OCI-LY7 (cell line): ENCODE measurements at regions not wholly inside any gene's neighbourhood (a gene's known extent, or its start where the extent isn't known, plus 50 kb on each side); places are given as distances from the start of the nearest gene placed in this dataset.

Experiments used
- BruUV-seq: library from RNA; stranded (reverse); fragments of 400-500 nt; replicated peaks from 2 replicates; lab custom pipeline; 2021; lab: Mats Ljungman, UMichigan
- CTCF ChIA-PET: fragments of 300-600 bp; sonication (Branson Sonifier 250); formaldehyde crosslinking; loops from one replicate; lab custom pipeline; 2022; ENCODE audit warnings: antibody characterized with exemption; ENCODE audit not compliant: unreplicated experiment; lab: Charles Lee
- POLR2A ChIA-PET: fragments of 300-600 bp; sonication (Branson Sonifier 250); formaldehyde crosslinking; loops from one replicate; lab custom pipeline; 2022; ENCODE audit warnings: antibody characterized with exemption; lab: Charles Lee
- DNase-seq: peaks from one replicate; pipeline ENCODE4 v3.0.0-alpha.2; 2015; ENCODE audit warnings: low spot score
- H2AFZ ChIP-seq: fragments of 200-600 bp; sonication (generic), shearing (Covaris generic); 2 replicates; pipeline ENCODE4 v1.6.1; 2014; ENCODE audit warnings: mild to moderate bottlenecking, antibody characterized with exemption, low read length, moderate library complexity
- H3K27ac ChIP-seq: fragments of 200-600 bp; sonication (generic); 2 replicates; pipeline ENCODE4 v1.5.1; 2014; ENCODE audit warnings: mixed run types, low read depth, mild to moderate bottlenecking, moderate library complexity, low read length, inconsistent platforms; ENCODE audit not compliant: poor library complexity, severe bottlenecking
- H3K36me3 ChIP-seq: fragments of 200-600 bp; sonication (generic); 2 replicates; pipeline ENCODE4 v1.6.1; 2014; ENCODE audit warnings: mild to moderate bottlenecking, antibody characterized with exemption, low read length, moderate library complexity, mixed read lengths; ENCODE audit not compliant: insufficient read depth
- H3K4me1 ChIP-seq: fragments of 200-600 bp; sonication (generic); 2 replicates; pipeline ENCODE4 v1.5.1; 2014; ENCODE audit warnings: mild to moderate bottlenecking, low read length; ENCODE audit not compliant: insufficient read depth, poor library complexity, severe bottlenecking
- H3K4me2 ChIP-seq: fragments of 200-600 bp; sonication (generic); 2 replicates; pipeline ENCODE4 v1.6.1; 2014; ENCODE audit warnings: mild to moderate bottlenecking, low read length
- H3K4me3 ChIP-seq: fragments of 200-600 bp; sonication (generic); 2 replicates; pipeline ENCODE4 v1.5.1; 2014; ENCODE audit warnings: mild to moderate bottlenecking, low read depth, low read length; ENCODE audit not compliant: poor library complexity, severe bottlenecking
- H3K79me2 ChIP-seq: fragments of 200-600 bp; sonication (generic); 2 replicates; pipeline ENCODE4 v1.6.1; 2016; ENCODE audit warnings: low read depth, mild to moderate bottlenecking, low read length, moderate library complexity, mixed read lengths; ENCODE audit not compliant: insufficient read depth
- H3K9me2 ChIP-seq: fragments of 200-600 bp; sonication (generic); 2 replicates; pipeline ENCODE4 v1.6.1; 2016; ENCODE audit warnings: mild to moderate bottlenecking, low read length, mixed read lengths; ENCODE audit not compliant: insufficient read depth
- H3K9me3 ChIP-seq: fragments of 200-600 bp; sonication (generic); 2 replicates; pipeline ENCODE4 v1.6.1; 2014; ENCODE audit warnings: mild to moderate bottlenecking, mixed run types, low read length, mixed read lengths
- H4K20me1 ChIP-seq: fragments of 200-600 bp; sonication (generic); 2 replicates; pipeline ENCODE4 v1.6.1; 2014; ENCODE audit warnings: mild to moderate bottlenecking, antibody characterized with exemption, low read length, moderate library complexity, mixed read lengths; ENCODE audit not compliant: insufficient read depth
- EZH2phosphoT487 ChIP-seq: fragments of 200-600 bp; sonication (generic); IDR thresholded peaks from 2 replicates; pipeline ENCODE4 v1.6.1; 2018; ENCODE audit warnings: low read depth, borderline replicate concordance, mild to moderate bottlenecking, mixed run types, antibody characterized with exemption, low read length, moderate library complexity, mixed read lengths
- intact Hi-C: fragments of 100-400 bp; cut with micrococcal nuclease; formaldehyde crosslinking; loops from one replicate; pipeline ENCODE4 v1.10.0; 2022; ENCODE audit not compliant: unreplicated experiment
- TF ChIP-seq, protein P1 (sequence below): fragments of 200-600 bp; sonication (generic); conservative IDR thresholded peaks from 2 replicates; pipeline ENCODE4 v1.5.1; 2014; ENCODE audit warnings: mild to moderate bottlenecking, antibody characterized with exemption, low read length, moderate library complexity, mixed read lengths

DNA sequence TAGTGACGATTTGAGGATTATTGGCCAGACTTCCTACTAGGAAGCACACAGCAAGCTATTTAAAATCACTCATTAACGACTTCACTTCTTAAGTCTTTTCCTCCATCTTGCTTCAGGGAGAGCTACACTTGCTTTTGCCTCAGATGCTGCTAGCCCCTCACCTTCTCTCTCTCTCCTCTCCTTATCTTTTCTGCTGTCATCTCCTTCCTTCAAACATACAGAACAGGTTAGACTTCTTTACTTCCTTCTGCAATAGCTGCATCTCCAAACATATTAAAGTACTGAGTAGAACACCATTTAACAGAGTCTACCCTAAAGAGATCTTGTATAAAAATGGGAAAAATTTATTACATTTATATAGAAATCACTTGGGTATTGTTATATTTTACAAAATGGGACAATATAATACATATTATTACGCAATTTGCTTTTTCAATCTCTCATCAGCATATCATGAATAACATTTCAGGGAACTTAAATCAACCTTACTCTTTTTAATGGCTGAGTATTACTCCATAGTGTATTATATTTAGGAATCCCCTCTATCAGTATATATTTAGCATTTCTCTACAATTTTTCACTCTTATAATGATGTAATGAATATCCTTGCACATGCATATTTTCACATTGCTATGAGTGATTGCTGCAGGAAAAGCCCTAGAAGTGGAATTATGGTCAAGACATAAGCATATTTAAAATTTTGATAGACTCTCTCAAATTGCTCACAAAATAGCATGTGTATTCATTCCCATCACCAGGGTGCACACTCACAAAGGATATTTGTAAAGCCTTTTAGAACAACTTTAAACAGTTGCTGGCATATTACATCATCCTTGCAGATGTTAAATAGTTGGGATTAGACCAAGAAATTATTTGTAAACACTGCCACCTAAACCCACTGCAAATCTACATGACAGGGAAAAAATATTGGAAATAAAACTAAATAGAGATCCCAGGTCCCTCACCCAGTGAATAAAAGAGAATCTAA is 164.5 kb upstream of the NFIB start:
- Histone ChIP-seq H3K9me2 (no peaks in the 10 kb centered on the region), H3K79me2 (no peaks in the 10 kb centered on the region), H3K4me1 (no peaks in the 10 kb centered on the region), H4K20me1 (no peaks in the 10 kb centered on the region), H3K36me3 (no peaks in the 10 kb centered on the region), H3K9me3 (no peaks in the 10 kb centered on the region), H3K4me3 (no peak overlapping the region), H2AFZ (no peak overlapping the region), H3K27ac (no peak overlapping the region), H3K4me2 (no peak overlapping the region)
- BruUV-seq, result no TSS peak
- TF ChIP-seq, protein P1, sequence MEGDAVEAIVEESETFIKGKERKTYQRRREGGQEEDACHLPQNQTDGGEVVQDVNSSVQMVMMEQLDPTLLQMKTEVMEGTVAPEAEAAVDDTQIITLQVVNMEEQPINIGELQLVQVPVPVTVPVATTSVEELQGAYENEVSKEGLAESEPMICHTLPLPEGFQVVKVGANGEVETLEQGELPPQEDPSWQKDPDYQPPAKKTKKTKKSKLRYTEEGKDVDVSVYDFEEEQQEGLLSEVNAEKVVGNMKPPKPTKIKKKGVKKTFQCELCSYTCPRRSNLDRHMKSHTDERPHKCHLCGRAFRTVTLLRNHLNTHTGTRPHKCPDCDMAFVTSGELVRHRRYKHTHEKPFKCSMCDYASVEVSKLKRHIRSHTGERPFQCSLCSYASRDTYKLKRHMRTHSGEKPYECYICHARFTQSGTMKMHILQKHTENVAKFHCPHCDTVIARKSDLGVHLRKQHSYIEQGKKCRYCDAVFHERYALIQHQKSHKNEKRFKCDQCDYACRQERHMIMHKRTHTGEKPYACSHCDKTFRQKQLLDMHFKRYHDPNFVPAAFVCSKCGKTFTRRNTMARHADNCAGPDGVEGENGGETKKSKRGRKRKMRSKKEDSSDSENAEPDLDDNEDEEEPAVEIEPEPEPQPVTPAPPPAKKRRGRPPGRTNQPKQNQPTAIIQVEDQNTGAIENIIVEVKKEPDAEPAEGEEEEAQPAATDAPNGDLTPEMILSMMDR, result no peak
- TF ChIP-seq EZH2phosphoT487, result no peak
- intact Hi-C loops, result no loop called here
- no peak for DNase-seq
- ChIA-PET CTCF (no interaction called here), POLR2A (no interaction called here)

DNA sequence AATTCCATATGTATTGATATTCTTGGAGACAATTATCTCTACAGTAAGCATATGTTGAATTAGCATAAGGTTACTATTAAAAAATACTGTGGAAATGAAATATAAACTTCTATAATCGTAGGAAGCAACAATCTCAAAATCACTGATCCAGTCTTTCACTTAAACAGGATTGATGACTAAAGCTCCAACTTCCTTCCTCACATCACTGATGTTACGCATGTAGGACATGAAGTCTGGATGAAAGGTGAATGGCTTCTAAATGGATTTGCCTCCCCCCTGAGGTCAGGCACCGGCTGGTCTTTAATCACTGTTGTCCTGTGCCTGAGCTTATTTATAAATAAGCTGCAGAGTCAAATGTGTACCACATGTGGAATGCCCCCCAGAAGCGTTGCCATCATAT is 157.1 kb upstream of the NFIB start:
- no TSS peak for BruUV-seq
- Histone ChIP-seq H2AFZ (no peak overlapping the region), H3K4me1 (no peaks in the 10 kb centered on the region), H4K20me1 (0 out of 2 replicates have a peak, but pooled peaks cover 4% of the 10 kb centered on the region), H3K27ac (no peak overlapping the region), H3K4me2 (no peak overlapping the region), H3K4me3 (no peak overlapping the region), H3K9me3 (no peaks in the 10 kb centered on the region), H3K9me2 (no peaks in the 10 kb centered on the region), H3K79me2 (no peaks in the 10 kb centered on the region), H3K36me3 (no peaks in the 10 kb centered on the region)
- intact Hi-C loops, result no loop called here
- no peak for TF ChIP-seq EZH2phosphoT487
- TF ChIP-seq, protein P1, result no peak
- ChIA-PET CTCF (no interaction called here), POLR2A (no interaction called here)
- no peak for DNase-seq
